CD4-positive, alpha-beta memory T cell (primary cell): ENCODE measurements at regions not wholly inside any gene's neighbourhood (a gene's known extent, or its start where the extent isn't known, plus 50 kb on each side); places are given as distances from the start of the nearest gene placed in this dataset.
A peak's percentile ranks its signal among the peaks of the same experiment; 100 is the strongest.

Experiments
- CTCF ChIA-PET: fragments of 350-600 bp; sonication (Branson Sonifier 250); formaldehyde crosslinking; loops from one replicate; lab custom pipeline; 2021; ENCODE audit warnings: inconsistent platforms; ENCODE audit not compliant: partially characterized antibody; lab: Charles Lee
- POLR2A ChIA-PET: fragments of 350-600 bp; sonication (Branson Sonifier 250); formaldehyde crosslinking; loops from one replicate; lab custom pipeline; 2021; ENCODE audit not compliant: partially characterized antibody; lab: Charles Lee
- DNase-seq, 5 donors: peaks; one replicate each; pipeline versions ENCODE4 v3.0.0 to v3.0.0-alpha.2; 2020 to 2022; ENCODE audit warnings: mixed read lengths in 1 of 5
- H3K27ac ChIP-seq: one replicate; pipeline ENCODE4 v1.7.0; 2013; ENCODE audit warnings: low read depth, low read length
- H3K27me3 ChIP-seq: 2 replicates; pipeline ENCODE4 v1.7.0; 2013; ENCODE audit warnings: mild to moderate bottlenecking, low read length, moderate library complexity; ENCODE audit not compliant: insufficient read depth
- H3K36me3 ChIP-seq: 2 replicates; pipeline ENCODE4 v1.7.0; 2013; ENCODE audit warnings: mild to moderate bottlenecking, low read length, moderate library complexity; ENCODE audit not compliant: insufficient read depth
- H3K4me1 ChIP-seq: 2 replicates; pipeline ENCODE4 v1.7.0; 2013; ENCODE audit warnings: mild to moderate bottlenecking, low read length, moderate library complexity; ENCODE audit not compliant: insufficient read depth
- H3K4me3 ChIP-seq, 2 donors: one replicate each; pipeline ENCODE4 v1.7.0; 2013; ENCODE audit warnings: low read length in 2 of 2, mild to moderate bottlenecking in 1 of 2
- H3K9me3 ChIP-seq, 2 donors: one replicate each; pipeline ENCODE4 v1.7.0; 2013; ENCODE audit warnings: low read length in 2 of 2, control low read depth in 1 of 2; ENCODE audit not compliant: control insufficient read depth in 1 of 2
- H3K27ac Mint-ChIP-seq, 7 donors: one replicate each; pipeline ENCODE4 v1.8.0; 2020 to 2021; ENCODE audit warnings: mixed read lengths in 7 of 7, mild to moderate bottlenecking in 6 of 7, inconsistent platforms in 3 of 7, moderate library complexity in 3 of 7
- H3K27me3 Mint-ChIP-seq, 2 donors: one replicate each; pipeline ENCODE4 v1.8.0; 2020 to 2021; ENCODE audit warnings: mixed read lengths in 2 of 2
- H3K36me3 Mint-ChIP-seq, 2 donors: one replicate each; pipeline ENCODE4 v1.8.0; 2020 to 2021; ENCODE audit warnings: mixed read lengths in 2 of 2, inconsistent platforms in 1 of 2, mild to moderate bottlenecking in 1 of 2
- H3K4me1 Mint-ChIP-seq, 4 donors: one replicate each; pipeline ENCODE4 v1.8.0; 2020 to 2021; ENCODE audit warnings: mixed read lengths in 4 of 4, mild to moderate bottlenecking in 1 of 4
- H3K4me3 Mint-ChIP-seq, 8 donors: one replicate each; pipeline ENCODE4 v1.8.0; 2020 to 2021; ENCODE audit warnings: mixed read lengths in 8 of 8, mild to moderate bottlenecking in 7 of 8, moderate library complexity in 6 of 8, inconsistent platforms in 3 of 8
- H3K9me3 Mint-ChIP-seq, 8 donors: one replicate each; pipeline ENCODE4 v1.8.0; 2020 to 2021; ENCODE audit warnings: mixed read lengths in 8 of 8, mild to moderate bottlenecking in 5 of 8, inconsistent platforms in 3 of 8, moderate library complexity in 1 of 8
- intact Hi-C: fragments of 100-400 bp; cut with micrococcal nuclease; formaldehyde crosslinking; loops from one replicate; pipeline ENCODE4 v1.15.1; 2023

DNA sequence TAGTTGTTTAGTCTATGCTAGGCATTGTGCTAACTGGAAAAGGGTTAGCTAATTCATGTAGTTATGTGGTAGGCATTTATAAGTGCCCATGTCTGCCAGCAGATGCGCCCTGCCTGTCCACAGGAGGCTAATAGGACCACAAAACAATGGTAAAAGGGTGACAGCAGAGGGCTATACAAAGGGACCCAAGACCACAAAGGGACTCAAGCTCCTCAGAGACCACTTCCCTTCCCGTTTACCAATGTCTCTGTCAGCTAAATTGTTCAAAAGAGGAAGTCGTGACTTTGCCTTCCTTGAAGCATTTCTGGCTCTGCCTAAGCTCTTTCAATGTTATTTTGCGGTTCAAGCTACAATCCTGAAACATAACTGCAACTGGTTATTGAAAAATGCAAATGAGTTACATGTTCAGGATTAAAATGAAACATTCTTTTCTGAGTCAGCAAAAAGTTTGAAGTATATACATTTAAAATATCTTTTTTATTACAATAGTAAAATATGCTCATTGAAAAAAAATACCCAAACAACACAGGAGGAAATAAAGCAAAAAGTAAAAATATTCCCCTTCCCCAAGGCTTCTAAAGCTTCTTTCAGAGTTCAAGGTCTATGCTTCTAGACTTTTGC is 149.2 kb downstream of the MAF start:
- Mint-ChIP-seq H3K27me3 (no peaks in the 10 kb centered on the region), H3K9me3 (peaks cover 0 to 3% (median 0%) of the 10 kb centered on the region in 8 donors), H3K36me3 (no peaks in the 10 kb centered on the region), H3K4me3 (no peak overlapping the region), H3K4me1 (peaks cover 5 to 13% (median 7%) of the 10 kb centered on the region in 4 donors), H3K27ac (peak overlapping the region in 3 of 7 donors; percentile 5 to 62 (median 49))
- Histone ChIP-seq H3K36me3 (no peaks in the 10 kb centered on the region), H3K27ac (no peak overlapping the region), H3K4me1 (peaks cover 13% of the 10 kb centered on the region), H3K9me3 (no peaks in the 10 kb centered on the region), H3K27me3 (no peaks in the 10 kb centered on the region), H3K4me3 (no peak overlapping the region)
- peak in 1 of 5 donors; percentile 2 for DNase-seq
- intact Hi-C loops, result no loop called here
- ChIA-PET POLR2A (no interaction called here), CTCF (interaction anchor here (0.9 kb wide), 1 partner anchor 35 kb away, joined by 3 read pairs; no protein-coding TSS in a partner anchor)

DNA sequence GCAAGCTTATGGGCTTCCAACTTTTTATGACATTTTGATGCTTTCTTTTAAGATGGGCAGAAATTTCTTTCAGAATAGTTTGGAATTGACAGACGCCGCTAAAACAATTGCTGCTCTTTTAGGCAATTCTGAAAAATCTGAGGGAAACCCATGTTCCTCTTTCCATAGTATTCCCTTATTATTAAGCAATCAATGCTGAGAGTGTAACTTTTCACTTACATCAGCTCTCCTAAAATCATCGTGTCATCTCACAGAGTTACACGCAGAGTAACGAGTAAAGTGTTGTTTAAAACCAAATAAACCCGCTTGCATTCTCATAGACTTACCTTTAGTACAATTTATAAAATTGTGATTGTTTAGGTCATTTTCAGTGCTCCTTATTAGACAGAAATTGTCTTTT is 150.6 kb downstream of the MAF start:
- POLR2A ChIA-PET, result no interaction called here

GRCh38 chr16:79449067-79449769 is 151.3 kb downstream of the MAF start:
- Histone ChIP-seq H3K4me3 (no peak overlapping the region), H3K36me3 (no peaks in the 10 kb centered on the region), H3K4me1 (peaks cover 13% of the 10 kb centered on the region), H3K9me3 (no peaks in the 10 kb centered on the region), H3K27ac (no peak overlapping the region), H3K27me3 (no peaks in the 10 kb centered on the region)
- no peak for DNase-seq
- peaks cover 5 to 13% (median 7%) of the 10 kb centered on the region in 4 donors for H3K4me1 Mint-ChIP-seq
- intact Hi-C loops, result no loop called here
- H3K27me3 Mint-ChIP-seq, result no peaks in the 10 kb centered on the region
- H3K27ac Mint-ChIP-seq, result no peak overlapping the region
- no peak overlapping the region for H3K4me3 Mint-ChIP-seq
- no peaks in the 10 kb centered on the region for H3K36me3 Mint-ChIP-seq
- ChIA-PET POLR2A (no interaction called here), CTCF (no interaction called here)
- peaks cover 0 to 3% (median 0%) of the 10 kb centered on the region in 8 donors for H3K9me3 Mint-ChIP-seq

More for the DNA sequence above, 150.6 kb downstream of the MAF start:
- Mint-ChIP-seq H3K27me3 (no peaks in the 10 kb centered on the region), H3K27ac (no peak overlapping the region), H3K4me1 (peaks cover 5 to 13% (median 7%) of the 10 kb centered on the region in 4 donors), H3K9me3 (peaks cover 0 to 3% (median 0%) of the 10 kb centered on the region in 8 donors), H3K4me3 (no peak overlapping the region), H3K36me3 (no peaks in the 10 kb centered on the region)
- no peak overlapping the region for H3K4me3 ChIP-seq
- H3K9me3 ChIP-seq, result no peaks in the 10 kb centered on the region
- intact Hi-C loops, result no loop called here
- H3K4me1 ChIP-seq, result peaks cover 13% of the 10 kb centered on the region
- H3K27me3 ChIP-seq, result no peaks in the 10 kb centered on the region
- no peak overlapping the region for H3K27ac ChIP-seq
- no peaks in the 10 kb centered on the region for H3K36me3 ChIP-seq
- DNase-seq, result no peak
- CTCF ChIA-PET, result no interaction called here

GRCh38 chr16:79444572-79444971 is 156.0 kb downstream of the MAF start:
- Histone ChIP-seq H3K4me1 (no peaks in the 10 kb centered on the region), H3K27ac (no peak overlapping the region), H3K9me3 (no peaks in the 10 kb centered on the region), H3K4me3 (no peak overlapping the region), H3K27me3 (no peaks in the 10 kb centered on the region), H3K36me3 (no peaks in the 10 kb centered on the region)
- Mint-ChIP-seq H3K27ac (no peak overlapping the region), H3K27me3 (no peaks in the 10 kb centered on the region), H3K36me3 (no peaks in the 10 kb centered on the region), H3K4me3 (no peak overlapping the region), H3K4me1 (no peaks in the 10 kb centered on the region), H3K9me3 (peaks cover 0 to 3% (median 0%) of the 10 kb centered on the region in 8 donors)
- POLR2A ChIA-PET, result no interaction called here
- CTCF ChIA-PET, result no interaction called here
- DNase-seq, result no peak
- intact Hi-C loops, result no loop called here

DNA sequence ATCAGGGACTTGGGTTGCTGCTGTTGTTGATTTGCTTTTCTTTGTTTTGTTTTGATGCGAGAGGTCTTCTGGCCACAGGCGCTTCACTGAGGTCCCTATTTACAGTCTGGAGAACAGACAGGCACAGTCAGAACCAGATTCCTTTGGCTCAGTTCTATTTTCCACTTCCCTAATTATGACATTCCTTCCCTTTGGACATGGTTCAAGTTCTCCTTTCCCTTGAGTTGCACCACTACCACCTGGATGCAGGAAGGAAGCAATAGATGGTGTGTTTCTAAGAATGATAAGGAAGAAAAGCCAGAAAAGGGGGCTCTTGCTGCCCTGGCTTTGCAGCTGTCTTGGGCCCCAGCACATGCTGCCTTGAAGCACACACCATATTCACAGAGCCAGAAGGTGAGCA is 160.6 kb downstream of the MAF start:
- Histone ChIP-seq H3K4me1 (no peaks in the 10 kb centered on the region), H3K9me3 (no peaks in the 10 kb centered on the region), H3K4me3 (no peak overlapping the region), H3K27ac (no peak overlapping the region), H3K36me3 (no peaks in the 10 kb centered on the region), H3K27me3 (no peaks in the 10 kb centered on the region)
- ChIA-PET CTCF (no interaction called here), POLR2A (no interaction called here)
- intact Hi-C loops, result no loop called here
- no peaks in the 10 kb centered on the region for H3K27me3 Mint-ChIP-seq
- no peaks in the 10 kb centered on the region for H3K9me3 Mint-ChIP-seq
- H3K4me3 Mint-ChIP-seq, result no peak overlapping the region
- H3K36me3 Mint-ChIP-seq, result no peaks in the 10 kb centered on the region
- no peak overlapping the region for H3K27ac Mint-ChIP-seq
- DNase-seq, result no peak
- no peaks in the 10 kb centered on the region for H3K4me1 Mint-ChIP-seq

- no peaks in the 10 kb centered on the region for H3K27me3 ChIP-seq
- Mint-ChIP-seq H3K27me3 (no peaks in the 10 kb centered on the region), H3K36me3 (no peaks in the 10 kb centered on the region), H3K27ac (no peak overlapping the region), H3K4me1 (no peaks in the 10 kb centered on the region), H3K4me3 (peak overlapping the region in 1 of 8 donors; percentile 7), H3K9me3 (no peaks in the 10 kb centered on the region)
- ChIA-PET POLR2A (no interaction called here), CTCF (no interaction called here)
- H3K36me3 ChIP-seq, result no peaks in the 10 kb centered on the region
- intact Hi-C loops, result no loop called here
- H3K4me3 ChIP-seq, result no peak overlapping the region
- DNase-seq, result no peak
- H3K4me1 ChIP-seq, result no peaks in the 10 kb centered on the region
- no peaks in the 10 kb centered on the region for H3K9me3 ChIP-seq
- H3K27ac ChIP-seq, result no peak overlapping the region
These were observed 162.5 kb downstream of the MAF start for GRCh38 chr16:79437764-79438751.

GRCh38 chr16:79436885-79437284 is 163.7 kb downstream of the MAF start:
- H3K4me1 Mint-ChIP-seq, result no peaks in the 10 kb centered on the region
- H3K4me3 ChIP-seq, result no peak overlapping the region
- H3K27ac ChIP-seq, result no peak overlapping the region
- no peaks in the 10 kb centered on the region for H3K4me1 ChIP-seq
- peaks cover 0 to 4% (median 0%) of the 10 kb centered on the region in 8 donors for H3K9me3 Mint-ChIP-seq
- H3K36me3 ChIP-seq, result no peaks in the 10 kb centered on the region
- no peak overlapping the region for H3K27ac Mint-ChIP-seq
- no peaks in the 10 kb centered on the region for H3K9me3 ChIP-seq
- ChIA-PET POLR2A (no interaction called here), CTCF (no interaction called here)
- DNase-seq, result no peak
- no peak overlapping the region for H3K4me3 Mint-ChIP-seq
- no peaks in the 10 kb centered on the region for H3K36me3 Mint-ChIP-seq
- intact Hi-C loops, result no loop called here
- no peaks in the 10 kb centered on the region for H3K27me3 Mint-ChIP-seq
- no peaks in the 10 kb centered on the region for H3K27me3 ChIP-seq
